ENCODE measurements at regions not wholly inside any gene's neighbourhood (a gene's known extent, or its start where the extent isn't known, plus 50 kb on each side); places are given as distances from the start of the nearest gene placed in this dataset.

DNA sequence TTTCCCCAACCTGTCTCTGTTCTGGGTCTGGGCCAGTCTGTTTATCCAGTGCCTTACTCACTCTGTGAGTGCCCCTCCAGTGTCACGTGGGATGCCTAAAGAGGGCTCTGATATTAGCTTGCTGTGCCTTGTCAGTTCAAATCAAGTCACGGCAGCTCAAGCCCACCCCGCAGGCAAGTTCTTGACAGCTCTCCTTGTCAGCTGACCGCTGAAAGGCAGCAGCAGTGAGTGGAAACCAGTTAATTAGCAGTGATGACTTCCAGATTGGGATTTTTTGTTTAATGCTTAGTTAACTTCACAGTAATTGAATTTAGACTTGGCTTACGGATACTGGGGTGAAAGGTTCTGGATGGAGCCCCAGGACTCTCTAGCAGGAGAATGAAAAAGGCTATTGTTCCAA, 210.1 kb downstream of the PSAT1 start:
- no peaks in the 10 kb centered on the region for H3K79me1 ChIP-seq (ENCODE audit: low read depth, low read length)
- H3K36me3 ChIP-seq (ENCODE audit: control insufficient read depth in 2 of 4, insufficient read depth in 4 of 4, low read length in 3 of 4), result no peaks in the 10 kb centered on the region
- H4K20me1 ChIP-seq (replicated peaks in 1 of 2; ENCODE audit: control insufficient read depth in 1 of 2, insufficient read depth in 2 of 2, low read length in 2 of 2), result no peaks in the 10 kb centered on the region
- no peak overlapping the region for H2BK12ac ChIP-seq (ENCODE audit: low read depth, low read length)
- H3K14ac ChIP-seq (ENCODE audit: insufficient read length), result no peak overlapping the region
- no peak overlapping the region for H2AFZ ChIP-seq (ENCODE audit: low read length)
- H3K4me1 ChIP-seq (replicated peaks in 1 of 4; ENCODE audit: control insufficient read depth in 3 of 4, insufficient read depth in 4 of 4, low read length in 3 of 4), result peaks cover 0 to 8% (median 1%) of the 10 kb centered on the region in 4 experiments; a peak in 2 of 7 replicates
- no peak overlapping the region for H3K4ac ChIP-seq (replicated peaks; ENCODE audit: insufficient read length, low read depth, low read length)
- no peak overlapping the region for H3K27ac ChIP-seq (ENCODE audit: low read depth, low read length)
- no peaks in the 10 kb centered on the region for H3K79me2 ChIP-seq (ENCODE audit: control insufficient read depth in 1 of 2, insufficient read depth in 2 of 2, low read length in 2 of 2)
- WGBS, 2 experiments (ENCODE audit: extremely low coverage in 1 of 2, insufficient coverage in 1 of 2, insufficient read length in 1 of 2, insufficient replicate concordance in 2 of 2, low coverage in 1 of 2, low lambda C conversion rate in 2 of 2, missing lambda C conversion rate in 1 of 2), result 95% methylated on average over 5 of the region's 5 CpGs; no CpG with 5 or more reads in 1 of the 2 experiments
- no peak overlapping the region for H3K4me2 ChIP-seq (ENCODE audit: insufficient read depth in 1 of 2, low read depth in 2 of 2, low read length in 2 of 2)
- H3K9ac ChIP-seq (replicated peaks in 1 of 4; ENCODE audit: extremely low read depth in 1 of 4, low read depth in 3 of 4, low read length in 3 of 4), result no peak overlapping the region
- ChIA-PET POLR2A (ENCODE audit: partially characterized antibody) (interaction anchor here (0.6 kb wide), 1 partner anchor 27 kb away, joined by 4 read pairs; no protein-coding TSS in a partner anchor), CTCF (ENCODE audit: partially characterized antibody) (no interaction called here)
- no peak for FAIRE-seq
- no peak overlapping the region for H3K4me3 ChIP-seq (ENCODE audit: extremely low read depth in 1 of 4, insufficient read depth in 2 of 4, low read depth in 3 of 4, low read length in 4 of 4)
- no peak for DNase-seq (ENCODE audit: low read depth in 1 of 2, low spot score in 2 of 2)
- H2BK120ac ChIP-seq (replicated peaks; ENCODE audit: low read depth, low read length), result no peak overlapping the region
- H3K23ac ChIP-seq (ENCODE audit: insufficient read length), result no peak overlapping the region
- no peak overlapping the region for H4K91ac ChIP-seq (replicated peaks; ENCODE audit: insufficient read length, low read length)
- no peaks in the 10 kb centered on the region for H3K27me3 ChIP-seq (replicated peaks in 1 of 4; ENCODE audit: control insufficient read depth in 3 of 4, extremely low read depth in 1 of 4, insufficient read depth in 3 of 4, low read length in 3 of 4)
- H3K18ac ChIP-seq (ENCODE audit: extremely low read depth, low read length), result no peak overlapping the region
- H2AK5ac ChIP-seq (ENCODE audit: low read depth, low read length), result no peak overlapping the region
- no peak overlapping the region for H2BK15ac ChIP-seq (ENCODE audit: low read length)
- H2BK5ac ChIP-seq (ENCODE audit: low read depth, low read length), result no peak overlapping the region
- H3K56ac ChIP-seq (replicated peaks; ENCODE audit: insufficient read length, low read depth, low read length), result no peak overlapping the region
- H3K9me3 ChIP-seq (ENCODE audit: insufficient read depth in 2 of 2, low read depth in 1 of 2, low read length in 1 of 2), result peaks cover 0 to 2% of the 10 kb centered on the region in 2 experiments; a peak in 1 of 4 replicates
- no peaks in the 10 kb centered on the region; the same call in 1 of the 2 replicates for H3K23me2 ChIP-seq (ENCODE audit: low read depth, low read length)
- H4K5ac ChIP-seq (ENCODE audit: insufficient read length, low read depth, low read length), result no peak overlapping the region
- no peak overlapping the region for H2BK20ac ChIP-seq (ENCODE audit: low read length)
- H4K8ac ChIP-seq (ENCODE audit: extremely low read depth, insufficient read depth, low read length), result no peak overlapping the region
- TF ChIP-seq BACH1 (IDR thresholded peaks at IDR 0.05; ENCODE audit: low read length), result no peak
- no peak for TF ChIP-seq EZH2 (IDR thresholded peaks at IDR 0.05; ENCODE audit: low read depth, low read length, severe bottlenecking)
- TF ChIP-seq SRF (IDR thresholded peaks at IDR 0.05; ENCODE audit: low read depth, low read length), result no peak
- no peak for TF ChIP-seq SIX5 (IDR thresholded peaks at IDR 0.05; ENCODE audit: low read depth, low read length)
- TF ChIP-seq SIN3A (conservative IDR thresholded peaks at IDR 0.05 in 1 of 2, IDR thresholded peaks at IDR 0.05 in 1 of 2; ENCODE audit: low read depth in 1 of 2, low read length in 2 of 2), result no peak
- TF ChIP-seq CTBP2 (IDR thresholded peaks at IDR 0.05; ENCODE audit: borderline replicate concordance, insufficient read depth, insufficient read length, low read length), result no peak
- TF ChIP-seq TAF1 (IDR thresholded peaks at IDR 0.05; ENCODE audit: low read depth, low read length), result no peak
- TF ChIP-seq, protein P1, sequence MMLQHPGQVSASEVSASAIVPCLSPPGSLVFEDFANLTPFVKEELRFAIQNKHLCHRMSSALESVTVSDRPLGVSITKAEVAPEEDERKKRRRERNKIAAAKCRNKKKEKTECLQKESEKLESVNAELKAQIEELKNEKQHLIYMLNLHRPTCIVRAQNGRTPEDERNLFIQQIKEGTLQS (IDR thresholded peaks at IDR 0.05; ENCODE audit: insufficient read depth, low read depth, low read length), result no peak
- TF ChIP-seq CHD2 (IDR thresholded peaks at IDR 0.05; ENCODE audit: low read length), result no peak
- TF ChIP-seq FOSL1 (IDR thresholded peaks at IDR 0.05; ENCODE audit: insufficient read depth, low read depth, low read length), result no peak
- TF ChIP-seq NRF1 (IDR thresholded peaks at IDR 0.05; ENCODE audit: low read depth, low read length), result no peak
